Ovary (tissue), 7 donors: ENCODE measurements at regions not wholly inside any gene's neighbourhood (a gene's known extent, or its start where the extent isn't known, plus 50 kb on each side); places are given as distances from the start of the nearest gene placed in this dataset. TPM values are rescaled to one million over a fixed set of nuclear protein-coding genes. Genes with fewer than 3 reads are reported as not detected.

Source experiments
- DNase-seq, 5 donors: peaks; one replicate each; pipeline ENCODE4 v3.0.0-alpha.2; 2019 to 2020
- H3K27ac ChIP-seq, 2 donors: fragments of 200-600 bp; one replicate each; pipeline versions ENCODE4 v1.5.1 to v1.8.0; 2019 to 2022
- H3K27me3 ChIP-seq: fragments of 200-600 bp; one replicate; pipeline ENCODE4 v1.8.0; 2022
- H3K36me3 ChIP-seq: fragments of 200-600 bp; sonication (generic); one replicate; pipeline ENCODE4 v1.5.1; 2019
- H3K4me1 ChIP-seq: one replicate; pipeline ENCODE4 v1.8.1; 2013; ENCODE audit warnings: mild to moderate bottlenecking, moderate library complexity; ENCODE audit not compliant: insufficient read depth
- H3K4me3 ChIP-seq: fragments of 200-600 bp; sonication (generic); one replicate; pipeline ENCODE4 v1.5.1; 2017
- H3K9me3 ChIP-seq, 2 donors: fragments of 200-600 bp in 1 of 2; sonication (generic) in 1 of 2; one replicate each; pipeline versions ENCODE4 v1.5.1 to v1.8.1; 2013 to 2019; ENCODE audit warnings: mild to moderate bottlenecking in 1 of 2, moderate library complexity in 1 of 2
- EP300 ChIP-seq: sonication (generic); formaldehyde crosslinking; IDR thresholded peaks from one replicate; pipeline ENCODE4 v1.6.1; 2017; ENCODE audit warnings: antibody characterized with exemption
- POLR2A ChIP-seq: fragments of 450-650 bp; IDR thresholded peaks from one replicate; pipeline ENCODE4 v1.6.1; 2017; ENCODE audit warnings: antibody characterized with exemption, mild to moderate bottlenecking, moderate library complexity
- WGBS, 3 donors: extraction: QIAGEN DNeasy Blood & Tissue Kit in 1 of 3; methylation state at CpG; one replicate each; pipeline versions ENCODE4 v1.1.5 to v1.1.7; 2013 to 2017; 5-methylcytosine and 5-hydroxymethylcytosine counted together
- intact Hi-C, 4 donors: fragments of 100-400 bp; cut with DNase I; formaldehyde crosslinking; loops; one replicate each; pipeline versions ENCODE4 v1.11.0 to v1.15.1; 2022 to 2023
- small RNA-seq: library from RNA; depleted of rRNA; stranded (forward); fragments of <200 nt; gene quantifications from one replicate; pipeline ENCODE3, GENCODE V24; 2016
- TF ChIP-seq, protein P1 (sequence below), 3 donors: fragments of 450-650 bp in 2 of 3; fragments of 200-600 bp in 1 of 3; IDR thresholded peaks; one replicate each; pipeline versions ENCODE4 v1.5.1 to v1.8.0; 2016 to 2022; ENCODE audit warnings: antibody characterized with exemption in 3 of 3, mild to moderate bottlenecking in 1 of 3
- donor health status: DM: no; HTN: no; CAD: no; lungs with moderate emphysema.
- donor health status: DM: no; HTN: no; CAD: no.
- donor health status: Bipolar disorder and iron deficiency.
- donor health status: DM: no; HTN: no; CAD: no.
- donor health status: DM: yes; HTN: yes; CAD: no.

DNA sequence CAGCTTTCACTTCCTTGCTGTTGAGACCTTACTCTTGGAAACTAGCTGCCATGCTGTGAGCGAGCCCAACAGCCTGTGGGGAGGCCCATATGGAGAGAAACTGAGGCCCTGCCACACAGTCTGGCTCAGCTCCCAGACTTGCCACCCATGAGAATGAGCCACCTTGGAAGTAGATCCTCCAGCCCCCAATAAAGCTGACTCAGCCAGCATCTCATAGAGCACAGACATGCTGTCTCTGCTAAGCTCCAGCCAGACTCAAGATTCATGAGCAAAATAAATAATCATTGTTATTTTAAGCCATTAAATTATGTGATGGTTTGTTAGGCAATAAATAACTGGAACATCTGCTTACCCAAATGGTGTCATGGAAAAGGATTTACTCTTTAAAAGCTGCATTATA is 53.6 kb upstream of the DDX18 start:
- H3K4me1 ChIP-seq = no peaks in the 10 kb centered on the region
- TF ChIP-seq POLR2A (no peak), EP300 (no peak)
- TF ChIP-seq, protein P1, sequence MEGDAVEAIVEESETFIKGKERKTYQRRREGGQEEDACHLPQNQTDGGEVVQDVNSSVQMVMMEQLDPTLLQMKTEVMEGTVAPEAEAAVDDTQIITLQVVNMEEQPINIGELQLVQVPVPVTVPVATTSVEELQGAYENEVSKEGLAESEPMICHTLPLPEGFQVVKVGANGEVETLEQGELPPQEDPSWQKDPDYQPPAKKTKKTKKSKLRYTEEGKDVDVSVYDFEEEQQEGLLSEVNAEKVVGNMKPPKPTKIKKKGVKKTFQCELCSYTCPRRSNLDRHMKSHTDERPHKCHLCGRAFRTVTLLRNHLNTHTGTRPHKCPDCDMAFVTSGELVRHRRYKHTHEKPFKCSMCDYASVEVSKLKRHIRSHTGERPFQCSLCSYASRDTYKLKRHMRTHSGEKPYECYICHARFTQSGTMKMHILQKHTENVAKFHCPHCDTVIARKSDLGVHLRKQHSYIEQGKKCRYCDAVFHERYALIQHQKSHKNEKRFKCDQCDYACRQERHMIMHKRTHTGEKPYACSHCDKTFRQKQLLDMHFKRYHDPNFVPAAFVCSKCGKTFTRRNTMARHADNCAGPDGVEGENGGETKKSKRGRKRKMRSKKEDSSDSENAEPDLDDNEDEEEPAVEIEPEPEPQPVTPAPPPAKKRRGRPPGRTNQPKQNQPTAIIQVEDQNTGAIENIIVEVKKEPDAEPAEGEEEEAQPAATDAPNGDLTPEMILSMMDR (IDR thresholded peaks at IDR 0.05) = no peak
- no peaks in the 10 kb centered on the region for H3K36me3 ChIP-seq
- intact Hi-C loops = no loop called here
- H3K4me3 ChIP-seq = no peak overlapping the region
- H3K27me3 ChIP-seq = no peaks in the 10 kb centered on the region
- DNase-seq = no peak
- WGBS, 3 donors = 57 to 70% (median 61%) methylated on average over 1 of the region's 1 CpG
- H3K27ac ChIP-seq = no peak overlapping the region
- no peaks in the 10 kb centered on the region for H3K9me3 ChIP-seq

GRCh38 chr2:117762454-117762853 is 52.0 kb upstream of the DDX18 start:
- DNase-seq = no peak
- Histone ChIP-seq H3K9me3 (no peaks in the 10 kb centered on the region), H3K4me3 (no peak overlapping the region), H3K27me3 (no peaks in the 10 kb centered on the region), H3K4me1 (no peaks in the 10 kb centered on the region), H3K27ac (no peak overlapping the region), H3K36me3 (no peaks in the 10 kb centered on the region)
- no peak for TF ChIP-seq POLR2A
- TF ChIP-seq, protein P1 (IDR thresholded peaks at IDR 0.05) = no peak
- TF ChIP-seq EP300 = no peak
- intact Hi-C loops = no loop called here

- 47 to 53% (median 52%) methylated on average over 4 of the region's 4 CpGs for whole genome bisulfite sequencing, 3 donors
- Histone ChIP-seq H3K4me1 (no peaks in the 10 kb centered on the region), H3K27ac (no peak overlapping the region), H3K4me3 (no peak overlapping the region), H3K27me3 (no peaks in the 10 kb centered on the region), H3K9me3 (no peaks in the 10 kb centered on the region), H3K36me3 (no peaks in the 10 kb centered on the region)
- intact Hi-C loops = no loop called here
- no peak for DNase-seq
- no peak for TF ChIP-seq POLR2A
- TF ChIP-seq, protein P1 (IDR thresholded peaks at IDR 0.05) = no peak
- no peak for TF ChIP-seq EP300
Observed at GRCh38 chr2:117763804-117764203, 50.7 kb upstream of the DDX18 start.

Small RNA genes in the stretch of these regions (small RNA-seq; reads per million reads assigned to genes)
- gene AC104408.1 (not detected), gene RNU7-190P (not detected)
